A549 (cell line): ENCODE measurements at regions not wholly inside any gene's neighbourhood (a gene's known extent, or its start where the extent isn't known, plus 50 kb on each side); places are given as distances from the start of the nearest gene placed in this dataset.

Experiments used
- ATAC-seq, 2 experiments: fragments of 200-7000 bp in 1 of 2; fragments of >200 bp in 1 of 2; cut with Nextera tagmentation in 1 of 2; cut with Tn5 transposase in 1 of 2; 3 replicates each; pipeline versions ENCODE4 v1.8.0 to v1.9.1; 2018 to 2020; ENCODE audit warnings: mild to moderate bottlenecking in 1 of 2, moderate library complexity in 1 of 2
- CTCF ChIA-PET: fragments of 300-600 bp; sonication (Branson Sonifier 250); formaldehyde crosslinking; extraction: SDS; loops from one replicate; lab custom pipeline; 2021; ENCODE audit warnings: antibody characterized with exemption, inconsistent platforms; lab: Yijun Ruan, JAX
- POLR2A ChIA-PET: fragments of 350-600 bp; formaldehyde crosslinking; extraction: SDS; loops from one replicate; lab custom pipeline; 2021; ENCODE audit warnings: antibody characterized with exemption, inconsistent platforms; lab: Yijun Ruan, JAX
- DNase-seq, 2 experiments: peaks; one replicate each; pipeline versions ENCODE4 v3.0.0 to v3.0.0-alpha.2; 2011 to 2016; ENCODE audit warnings: low read depth in 1 of 2, low spot score in 1 of 2
- FAIRE-seq: peaks from 2 replicates; lab custom pipeline; 2011; peaks lifted over from hg19 to GRCh38; lab: Jason Lieb, UNC
- H3K27ac ChIP-seq, 2 experiments: fragments of >200 bp; sonication (Bioruptor Twin); formaldehyde crosslinking; 3 replicates each; pipeline ENCODE4 v1.5.1; 2016 to 2017
- H3K4me1 ChIP-seq: fragments of >200 bp; sonication (Bioruptor Twin); formaldehyde crosslinking; 3 replicates; pipeline ENCODE4 v1.6.1; 2016
- H3K4me2 ChIP-seq: fragments of >200 bp; sonication (Bioruptor Twin); formaldehyde crosslinking; 3 replicates; pipeline ENCODE4 v1.6.1; 2016
- H3K4me3 ChIP-seq: fragments of >200 bp; sonication (Bioruptor Twin); formaldehyde crosslinking; 3 replicates; pipeline ENCODE4 v1.5.1; 2016
- H3K9me3 ChIP-seq: fragments of >200 bp; sonication (Bioruptor Twin); formaldehyde crosslinking; 3 replicates; pipeline ENCODE4 v1.6.1; 2016
- EHF ChIP-seq: fragments of 250-450 bp; sonication (Bioruptor Pico); IDR thresholded peaks from 2 replicates; pipeline ENCODE4 v1.5.0; 2020; ENCODE audit warnings: mild to moderate bottlenecking
- FOSB ChIP-seq: fragments of 250-450 bp; sonication (Bioruptor Pico); IDR thresholded peaks from 2 replicates; pipeline ENCODE4 v1.5.0; 2020; ENCODE audit warnings: mild to moderate bottlenecking, moderate library complexity
- GATA3 ChIP-seq: IDR thresholded peaks from 2 replicates; pipeline ENCODE4 v1.6.1; 2012; ENCODE audit warnings: borderline replicate concordance
- HDAC2 ChIP-seq: fragments of 200-600 bp; sonication (generic); IDR thresholded peaks from 2 replicates; pipeline ENCODE4 v1.6.1; 2016
- HMGXB4 ChIP-seq: fragments of 250-450 bp; sonication (Bioruptor Pico); IDR thresholded peaks from 2 replicates; pipeline ENCODE4 v1.5.0; 2021; ENCODE audit warnings: mild to moderate bottlenecking, moderate library complexity, borderline replicate concordance
- HOXA7 ChIP-seq: fragments of 250-450 bp; sonication (Bioruptor Pico); IDR thresholded peaks from 2 replicates; pipeline ENCODE4 v1.5.0; 2020; ENCODE audit warnings: mild to moderate bottlenecking, moderate library complexity
- HOXB13 ChIP-seq: fragments of 250-450 bp; sonication (Bioruptor Pico); IDR thresholded peaks from 2 replicates; pipeline ENCODE4 v1.5.0; 2020; ENCODE audit warnings: low read depth, mild to moderate bottlenecking, moderate library complexity
- MAX ChIP-seq: IDR thresholded peaks from 2 replicates; pipeline ENCODE4 v1.6.1; 2012
- MAZ ChIP-seq: fragments of 150-350 bp; IDR thresholded peaks from 2 replicates; pipeline ENCODE4 v1.6.1; 2014; ENCODE audit warnings: antibody characterized with exemption, low read depth, low read length, borderline replicate concordance
- MYC ChIP-seq: IDR thresholded peaks from 2 replicates; pipeline ENCODE4 v1.6.1; 2012; ENCODE audit warnings: mild to moderate bottlenecking, inconsistent platforms, low read length, improper control_type of control experiment, borderline replicate concordance
- POLR2A ChIP-seq: IDR thresholded peaks from 2 replicates; pipeline ENCODE4 v1.6.1; 2012; ENCODE audit warnings: mild to moderate bottlenecking, low read length
- POLR2AphosphoS2 ChIP-seq: conservative IDR thresholded peaks from 2 replicates; pipeline ENCODE4 v1.6.1; 2012; ENCODE audit warnings: low read length, improper control_type of control experiment, inconsistent platforms
- RAD21 ChIP-seq, 2 experiments: fragments of >200 bp in 1 of 2; sonication (Bioruptor Twin) in 1 of 2; formaldehyde crosslinking in 1 of 2; IDR thresholded peaks in 1 of 2; conservative IDR thresholded peaks in 1 of 2; 2 replicates in 1 of 2; 3 replicates in 1 of 2; pipeline ENCODE4 v1.6.1; 2012 to 2018; ENCODE audit warnings: inconsistent platforms in 1 of 2
- RCOR1 ChIP-seq: fragments of 150-350 bp; IDR thresholded peaks from 2 replicates; pipeline ENCODE4 v1.6.1; 2014; ENCODE audit warnings: antibody characterized with exemption, low read length, low read depth
- REST ChIP-seq: fragments of 200-600 bp; sonication (generic); IDR thresholded peaks from 2 replicates; pipeline ENCODE4 v1.6.1; 2016; ENCODE audit warnings: antibody characterized with exemption, mild to moderate bottlenecking, moderate library complexity
- RNF2 ChIP-seq: fragments of 200-600 bp; sonication (generic); IDR thresholded peaks from 2 replicates; pipeline ENCODE4 v1.6.1; 2016; ENCODE audit warnings: low read depth, mild to moderate bottlenecking, antibody characterized with exemption, moderate library complexity, borderline replicate concordance
- TFCP2L1 ChIP-seq: fragments of 250-450 bp; sonication (Bioruptor Pico); IDR thresholded peaks from 2 replicates; pipeline ENCODE4 v1.5.0; 2021; ENCODE audit warnings: mild to moderate bottlenecking
- ZSCAN20 ChIP-seq: fragments of 250-450 bp; sonication (Bioruptor Pico); IDR thresholded peaks from 2 replicates; pipeline ENCODE4 v1.8.0; 2022; ENCODE audit warnings: mild to moderate bottlenecking, moderate library complexity
- WGBS: methylation state at CpG from one replicate; pipeline ENCODE4 v1.1.6; 2017; ENCODE audit errors: missing lambda C conversion rate; 5-methylcytosine and 5-hydroxymethylcytosine counted together
- TF ChIP-seq, protein P1 (sequence below): fragments of 150-350 bp; IDR thresholded peaks from 2 replicates; pipeline ENCODE4 v1.6.1; 2014; ENCODE audit warnings: low read depth, mild to moderate bottlenecking, low read length
- TF ChIP-seq, protein P2 (sequence below): IDR thresholded peaks from 2 replicates; pipeline ENCODE4 v1.6.1; 2012
- TF ChIP-seq, protein P3 (sequence below): IDR thresholded peaks from 2 replicates; pipeline ENCODE4 v1.6.1; 2012; ENCODE audit warnings: low read depth, borderline replicate concordance

- POLR2A ChIA-PET: no interaction called here
- H3K4me3 ChIP-seq: no peak overlapping the region
- H3K4me1 ChIP-seq: no peaks in the 10 kb centered on the region
- H3K9me3 ChIP-seq: no peaks in the 10 kb centered on the region
- TF ChIP-seq GATA3 (no peak), MAZ (no peak), HOXB13 (CRISPR knock-in tag) (no peak), ZSCAN20 (no peak), EHF (CRISPR knock-in tag) (no peak), RNF2 (no peak), REST (no peak), POLR2AphosphoS2 (no peak), MAX (no peak), FOSB (CRISPR knock-in tag) (no peak), RCOR1 (no peak), HOXA7 (CRISPR knock-in tag) (no peak), HDAC2 (no peak), MYC (no peak)
- TF ChIP-seq, protein P1, sequence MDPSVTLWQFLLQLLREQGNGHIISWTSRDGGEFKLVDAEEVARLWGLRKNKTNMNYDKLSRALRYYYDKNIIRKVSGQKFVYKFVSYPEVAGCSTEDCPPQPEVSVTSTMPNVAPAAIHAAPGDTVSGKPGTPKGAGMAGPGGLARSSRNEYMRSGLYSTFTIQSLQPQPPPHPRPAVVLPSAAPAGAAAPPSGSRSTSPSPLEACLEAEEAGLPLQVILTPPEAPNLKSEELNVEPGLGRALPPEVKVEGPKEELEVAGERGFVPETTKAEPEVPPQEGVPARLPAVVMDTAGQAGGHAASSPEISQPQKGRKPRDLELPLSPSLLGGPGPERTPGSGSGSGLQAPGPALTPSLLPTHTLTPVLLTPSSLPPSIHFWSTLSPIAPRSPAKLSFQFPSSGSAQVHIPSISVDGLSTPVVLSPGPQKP: no peak
- TF ChIP-seq, protein P2, sequence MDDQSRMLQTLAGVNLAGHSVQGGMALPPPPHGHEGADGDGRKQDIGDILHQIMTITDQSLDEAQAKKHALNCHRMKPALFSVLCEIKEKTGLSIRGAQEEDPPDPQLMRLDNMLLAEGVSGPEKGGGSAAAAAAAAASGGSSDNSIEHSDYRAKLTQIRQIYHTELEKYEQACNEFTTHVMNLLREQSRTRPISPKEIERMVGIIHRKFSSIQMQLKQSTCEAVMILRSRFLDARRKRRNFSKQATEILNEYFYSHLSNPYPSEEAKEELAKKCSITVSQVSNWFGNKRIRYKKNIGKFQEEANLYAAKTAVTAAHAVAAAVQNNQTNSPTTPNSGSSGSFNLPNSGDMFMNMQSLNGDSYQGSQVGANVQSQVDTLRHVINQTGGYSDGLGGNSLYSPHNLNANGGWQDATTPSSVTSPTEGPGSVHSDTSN: no peak
- TF ChIP-seq, protein P3, sequence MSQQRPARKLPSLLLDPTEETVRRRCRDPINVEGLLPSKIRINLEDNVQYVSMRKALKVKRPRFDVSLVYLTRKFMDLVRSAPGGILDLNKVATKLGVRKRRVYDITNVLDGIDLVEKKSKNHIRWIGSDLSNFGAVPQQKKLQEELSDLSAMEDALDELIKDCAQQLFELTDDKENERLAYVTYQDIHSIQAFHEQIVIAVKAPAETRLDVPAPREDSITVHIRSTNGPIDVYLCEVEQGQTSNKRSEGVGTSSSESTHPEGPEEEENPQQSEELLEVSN: no peak
- DNase-seq (no peak), FAIRE-seq (no peak), ATAC-seq (no peak)
- CTCF ChIA-PET: interaction anchor here (1.7 kb wide), 1 partner anchor 73 kb away, joined by 5 read pairs; no protein-coding TSS in a partner anchor
- H3K4me2 ChIP-seq: no peak overlapping the region
- H3K27ac ChIP-seq: no peak overlapping the region
- WGBS: 37% methylated on average over 7 of the region's 9 CpGs
These were observed 200.4 kb downstream of the FOXD2 start for GRCh38 chr1:47638240-47638639.

- TF ChIP-seq HMGXB4 (CRISPR knock-in tag) (no peak), POLR2A (no peak), RAD21 (conservative IDR thresholded peaks at IDR 0.05 in 1 of 2, IDR thresholded peaks at IDR 0.05 in 1 of 2) (no peak), TFCP2L1 (no peak)
- H3K4me2 ChIP-seq: no peak overlapping the region
- H3K27ac ChIP-seq: no peak overlapping the region
- no peaks in the 10 kb centered on the region for H3K9me3 ChIP-seq
- DNase-seq (no peak), ATAC-seq (no peak), FAIRE-seq (no peak)
- ChIA-PET POLR2A (no interaction called here), CTCF (no interaction called here)
- WGBS: 92% methylated on average over 5 of the region's 5 CpGs
- no peak overlapping the region for H3K4me3 ChIP-seq
- no peaks in the 10 kb centered on the region for H3K4me1 ChIP-seq
These were observed 200.9 kb downstream of the FOXD2 start for GRCh38 chr1:47638713-47639112.
